HG03045 (cell line): ENCODE measurements at regions not wholly inside any gene's neighbourhood (a gene's known extent, or its start where the extent isn't known, plus 50 kb on each side); places are given as distances from the start of the nearest gene placed in this dataset.
"Not testable (repeated sequence)": the region's sequence is repeated elsewhere in the genome, so short reads cannot be mapped to it uniquely, and the experiment has no call there.

Experiments used
- ATAC-seq: cut with Tn5 transposase; IDR thresholded peaks from one replicate; pipeline ENCODE4 v1.9.1; 2021; ENCODE audit warnings: mild to moderate bottlenecking, moderate library complexity; ENCODE audit not compliant: unreplicated experiment

GRCh38 chr2:144030791-144031190, 489.1 kb downstream of the ZEB2 start:
- no peak for ATAC-seq

GRCh38 chr2:144027593-144027992, 492.3 kb downstream of the ZEB2 start:
- ATAC-seq, result no peak

- ATAC-seq, result no peak
Observed at GRCh38 chr2:144026753-144027152, 493.2 kb downstream of the ZEB2 start.

GRCh38 chr2:144020047-144020446, 499.9 kb downstream of the ZEB2 start:
- no peak for ATAC-seq

GRCh38 chr2:144015655-144016245, 504.2 kb downstream of the ZEB2 start:
- no peak for ATAC-seq

GRCh38 chr2:144015036-144015435, 504.9 kb downstream of the ZEB2 start:
- no peak for ATAC-seq

- ATAC-seq, result no peak
Observed at GRCh38 chr2:144014103-144014502, 505.8 kb downstream of the ZEB2 start.

GRCh38 chr2:144012304-144012703, 507.6 kb downstream of the ZEB2 start:
- no peak for ATAC-seq

- no peak for ATAC-seq
Observed at GRCh38 chr2:144011553-144011952, 508.4 kb downstream of the ZEB2 start.

GRCh38 chr2:144011098-144011497, 508.8 kb downstream of the ZEB2 start:
- ATAC-seq, result no peak

GRCh38 chr2:144010096-144010836, 509.7 kb downstream of the ZEB2 start:
- ATAC-seq, result no peak

- ATAC-seq, result no peak
Observed at GRCh38 chr2:144006139-144006538, 513.8 kb downstream of the ZEB2 start.

- ATAC-seq, result no peak
Observed at GRCh38 chr2:144004742-144005141, 515.2 kb downstream of the ZEB2 start.

GRCh38 chr2:144003460-144004075, 516.4 kb downstream of the ZEB2 start:
- no peak for ATAC-seq

GRCh38 chr2:143996974-143997373, 522.9 kb downstream of the ZEB2 start:
- no peak for ATAC-seq

GRCh38 chr2:143994961-143995360, 525.0 kb downstream of the ZEB2 start:
- ATAC-seq, result no peak

GRCh38 chr2:143991596-143991995, 528.3 kb downstream of the ZEB2 start:
- not testable (repeated sequence) for ATAC-seq

- no peak for ATAC-seq
Observed at GRCh38 chr2:143988082-143988481, 531.8 kb downstream of the ZEB2 start.

GRCh38 chr2:143981428-143981827, 538.5 kb downstream of the ZEB2 start:
- ATAC-seq, result no peak

- no peak for ATAC-seq
Observed at GRCh38 chr2:143977356-143977755, 542.6 kb downstream of the ZEB2 start.

- no peak for ATAC-seq
Observed at GRCh38 chr2:143975216-143975615, 544.7 kb downstream of the ZEB2 start.

- no peak for ATAC-seq
Observed at GRCh38 chr2:143974262-143974661, 545.7 kb downstream of the ZEB2 start.
